ENCODE measurements at regions not wholly inside any gene's neighbourhood (a gene's known extent, or its start where the extent isn't known, plus 50 kb on each side); places are given as distances from the start of the nearest gene placed in this dataset.

GRCh38 chr12:45148619-45149018, 67.3 kb upstream of the ANO6 start:
- no peak for TF ChIP-seq ZBTB7A (IDR thresholded peaks at IDR 0.05; ENCODE audit: low read depth)
- TF ChIP-seq REST (IDR thresholded peaks at IDR 0.05; ENCODE audit: low read depth): no peak
- TF ChIP-seq YY1 (IDR thresholded peaks at IDR 0.05; ENCODE audit: low read depth): no peak
- no peak for TF ChIP-seq TAF1 (IDR thresholded peaks at IDR 0.05; ENCODE audit: low read depth)

Data from Ishikawa (cell line).